Fibroblast of lung (primary cell): ENCODE measurements at regions not wholly inside any gene's neighbourhood (a gene's known extent, or its start where the extent isn't known, plus 50 kb on each side); places are given as distances from the start of the nearest gene placed in this dataset.

Experiments used
- DNase-seq, 2 donors: peaks; one replicate each; pipeline versions ENCODE4 v3.0.0 to v3.0.0-alpha.2; 2010; ENCODE audit warnings: low read depth in 2 of 2
- H2AFZ ChIP-seq: 2 replicates; pipeline ENCODE4 v1.5.1; 2012; ENCODE audit warnings: low read length, control low read depth, inconsistent platforms
- H3K27ac ChIP-seq: 2 replicates; pipeline ENCODE4 v1.5.1; 2011; ENCODE audit warnings: low read length, control low read depth; ENCODE audit not compliant: insufficient read depth
- H3K27me3 ChIP-seq: 2 replicates; pipeline ENCODE4 v1.5.1; 2011; ENCODE audit warnings: mild to moderate bottlenecking, low read length; ENCODE audit not compliant: control insufficient read depth, insufficient read depth
- H3K36me3 ChIP-seq: 2 replicates; pipeline ENCODE4 v1.5.1; 2011; ENCODE audit warnings: low read length; ENCODE audit not compliant: control insufficient read depth, insufficient read depth
- H3K4me1 ChIP-seq: 2 replicates; pipeline ENCODE4 v1.5.1; 2011; ENCODE audit warnings: low read length; ENCODE audit not compliant: control insufficient read depth, insufficient read depth; ENCODE audit errors: extremely low read depth
- H3K4me2 ChIP-seq: 2 replicates; pipeline ENCODE4 v1.5.1; 2011; ENCODE audit warnings: low read length, control low read depth; ENCODE audit not compliant: insufficient read depth; ENCODE audit errors: extremely low read depth
- H3K4me3 ChIP-seq, 4 experiments: fragments of 200-600 bp in 1 of 4; sonication (generic) in 1 of 4; replicated peaks in 1 of 4; 2 replicates each; pipeline ENCODE4 v1.5.1; 2011 to 2016; ENCODE audit warnings: low read length in 4 of 4, low read depth in 3 of 4, mild to moderate bottlenecking in 3 of 4, control low read depth in 2 of 4, inconsistent platforms in 1 of 4, mixed read lengths in 1 of 4; ENCODE audit not compliant: insufficient read depth in 1 of 4; ENCODE audit errors: control extremely low read depth in 1 of 4
- H3K79me2 ChIP-seq: 2 replicates; pipeline ENCODE4 v1.5.1; 2012; ENCODE audit warnings: mild to moderate bottlenecking, low read length, inconsistent platforms; ENCODE audit not compliant: control insufficient read depth, insufficient read depth
- H3K9ac ChIP-seq: 2 replicates; pipeline ENCODE4 v1.5.1; 2011; ENCODE audit warnings: mild to moderate bottlenecking, low read length, control low read depth; ENCODE audit not compliant: insufficient read depth
- H3K9me3 ChIP-seq: 2 replicates; pipeline ENCODE4 v1.5.1; 2012; ENCODE audit warnings: low read depth, low read length; ENCODE audit not compliant: control insufficient read depth, insufficient read depth
- H4K20me1 ChIP-seq: 2 replicates; pipeline ENCODE4 v1.5.1; 2011; ENCODE audit warnings: low read length; ENCODE audit not compliant: control insufficient read depth, insufficient read depth; ENCODE audit errors: extremely low read depth
- CTCF ChIP-seq, 2 donors: IDR thresholded peaks in 1 of 2; conservative IDR thresholded peaks in 1 of 2; 1 replicate in 1 of 2; 2 replicates in 1 of 2; pipeline ENCODE4 v1.5.1; 2011 to 2012; ENCODE audit warnings: low read length in 2 of 2, control low read depth in 1 of 2, inconsistent platforms in 1 of 2, low read depth in 1 of 2, mild to moderate bottlenecking in 1 of 2
- EZH2 ChIP-seq: IDR thresholded peaks from 2 replicates; pipeline ENCODE4 v1.5.1; 2012; ENCODE audit warnings: low read length, control low read depth, mild to moderate bottlenecking; ENCODE audit errors: missing control alignments

GRCh38 chr3:143901105-143901504 is 52.8 kb upstream of the SLC9A9 start:
- TF ChIP-seq CTCF (conservative IDR thresholded peaks at IDR 0.05 in 1 of 2, IDR thresholded peaks at IDR 0.05 in 1 of 2; ENCODE audit: low read depth in 1 of 2, low read length in 2 of 2) (no peak), EZH2 (no peak)
- Histone ChIP-seq H3K4me3 (no peak overlapping the region), H3K9ac (no peak overlapping the region), H3K4me1 (peaks cover 19% of the 10 kb centered on the region), H3K4me2 (peak overlapping the region; percentile 71), H4K20me1 (no peaks in the 10 kb centered on the region), H3K27me3 (no peaks in the 10 kb centered on the region), H3K36me3 (no peaks in the 10 kb centered on the region), H3K27ac (peak overlapping the region; percentile 39), H3K9me3 (no peaks in the 10 kb centered on the region), H3K79me2 (no peaks in the 10 kb centered on the region), H2AFZ (no peak overlapping the region)
- peak; percentile 80 to 94 for DNase-seq

DNA sequence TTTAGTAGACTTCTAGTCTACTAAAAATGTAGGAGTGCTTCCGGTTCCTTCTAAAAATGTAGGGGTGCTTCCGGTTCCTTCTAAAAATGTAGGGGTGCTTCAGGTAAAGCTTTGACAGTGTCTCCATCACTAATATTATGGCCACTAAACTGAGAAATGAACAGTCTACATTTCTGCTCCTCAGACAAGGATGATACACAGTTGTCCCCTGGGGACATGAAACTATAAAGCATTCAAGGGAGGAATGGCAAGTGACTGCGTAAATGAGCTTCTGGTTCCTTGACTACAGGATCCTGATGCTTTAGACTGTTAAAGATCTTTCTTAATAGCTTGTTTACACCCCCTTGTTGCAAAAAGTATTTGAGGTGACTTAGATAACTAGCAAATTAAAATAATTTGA is 53.9 kb upstream of the SLC9A9 start:
- Histone ChIP-seq H3K36me3 (no peaks in the 10 kb centered on the region), H3K79me2 (no peaks in the 10 kb centered on the region), H3K27me3 (no peaks in the 10 kb centered on the region), H3K4me1 (peaks cover 19% of the 10 kb centered on the region), H3K27ac (no peak overlapping the region), H3K9ac (no peak overlapping the region), H3K4me3 (no peak overlapping the region), H2AFZ (no peak overlapping the region), H3K9me3 (no peaks in the 10 kb centered on the region), H3K4me2 (no peak overlapping the region), H4K20me1 (no peaks in the 10 kb centered on the region)
- DNase-seq: no peak
- no peak for TF ChIP-seq CTCF (conservative IDR thresholded peaks at IDR 0.05 in 1 of 2, IDR thresholded peaks at IDR 0.05 in 1 of 2; ENCODE audit: low read depth in 1 of 2, low read length in 2 of 2)
- TF ChIP-seq EZH2: no peak

GRCh38 chr3:143910756-143911155 is 60.9 kb upstream of the DIPK2A start:
- H3K4me3 ChIP-seq: no peak overlapping the region
- no peak for DNase-seq
- no peaks in the 10 kb centered on the region for H3K9me3 ChIP-seq
- no peaks in the 10 kb centered on the region for H3K4me1 ChIP-seq
- H2AFZ ChIP-seq: no peak overlapping the region
- H3K4me2 ChIP-seq: no peak overlapping the region
- no peaks in the 10 kb centered on the region for H4K20me1 ChIP-seq
- no peaks in the 10 kb centered on the region for H3K79me2 ChIP-seq
- H3K27me3 ChIP-seq: no peaks in the 10 kb centered on the region
- TF ChIP-seq CTCF (conservative IDR thresholded peaks at IDR 0.05 in 1 of 2, IDR thresholded peaks at IDR 0.05 in 1 of 2; ENCODE audit: low read depth in 1 of 2, low read length in 2 of 2) (no peak), EZH2 (no peak)
- no peak overlapping the region for H3K9ac ChIP-seq
- H3K36me3 ChIP-seq: no peaks in the 10 kb centered on the region
- H3K27ac ChIP-seq: no peak overlapping the region
